Endothelial cell (in vitro differentiated cells): ENCODE measurements at regions not wholly inside any gene's neighbourhood (a gene's known extent, or its start where the extent isn't known, plus 50 kb on each side); places are given as distances from the start of the nearest gene placed in this dataset.

Source experiments
- DNase-seq: peaks from one replicate; pipeline ENCODE4 v3.0.0; 2021; ENCODE audit warnings: low spot score
- H3K27ac Mint-ChIP-seq: one replicate; pipeline ENCODE4 v1.8.0; 2021; ENCODE audit warnings: mixed read lengths, inconsistent platforms; ENCODE audit not compliant: unreplicated experiment
- H3K27me3 Mint-ChIP-seq: one replicate; pipeline ENCODE4 v1.8.0; 2021; ENCODE audit warnings: mild to moderate bottlenecking, moderate library complexity, mixed read lengths, inconsistent platforms; ENCODE audit not compliant: unreplicated experiment
- H3K36me3 Mint-ChIP-seq: one replicate; pipeline ENCODE4 v1.8.0; 2021; ENCODE audit warnings: mild to moderate bottlenecking, low read depth, mixed read lengths, inconsistent platforms; ENCODE audit not compliant: unreplicated experiment
- H3K4me1 Mint-ChIP-seq: one replicate; pipeline ENCODE4 v1.8.0; 2021; ENCODE audit warnings: mild to moderate bottlenecking, mixed read lengths, inconsistent platforms; ENCODE audit not compliant: unreplicated experiment
- H3K4me3 Mint-ChIP-seq: one replicate; pipeline ENCODE4 v1.8.0; 2021; ENCODE audit warnings: mild to moderate bottlenecking, mixed read lengths, inconsistent platforms; ENCODE audit not compliant: unreplicated experiment
- H3K9me3 Mint-ChIP-seq: one replicate; pipeline ENCODE4 v1.8.0; 2021; ENCODE audit warnings: mixed read lengths, inconsistent platforms; ENCODE audit not compliant: unreplicated experiment
- CTCF ChIP-seq: fragments of 200-600 bp; sonication (generic); IDR thresholded peaks from one replicate; pipeline ENCODE4 v1.5.0; 2021; ENCODE audit warnings: antibody characterized with exemption; ENCODE audit not compliant: unreplicated experiment

GRCh38 chr3:34626699-34627098 lies 828.3 kb downstream of the PDCD6IP start:
- H3K27me3 Mint-ChIP-seq = no peaks in the 10 kb centered on the region
- H3K27ac Mint-ChIP-seq = no peak overlapping the region
- no peak for DNase-seq
- TF ChIP-seq CTCF = no peak
- no peaks in the 10 kb centered on the region for H3K36me3 Mint-ChIP-seq
- H3K4me1 Mint-ChIP-seq = no peaks in the 10 kb centered on the region
- H3K4me3 Mint-ChIP-seq = no peak overlapping the region
- no peaks in the 10 kb centered on the region for H3K9me3 Mint-ChIP-seq

DNA sequence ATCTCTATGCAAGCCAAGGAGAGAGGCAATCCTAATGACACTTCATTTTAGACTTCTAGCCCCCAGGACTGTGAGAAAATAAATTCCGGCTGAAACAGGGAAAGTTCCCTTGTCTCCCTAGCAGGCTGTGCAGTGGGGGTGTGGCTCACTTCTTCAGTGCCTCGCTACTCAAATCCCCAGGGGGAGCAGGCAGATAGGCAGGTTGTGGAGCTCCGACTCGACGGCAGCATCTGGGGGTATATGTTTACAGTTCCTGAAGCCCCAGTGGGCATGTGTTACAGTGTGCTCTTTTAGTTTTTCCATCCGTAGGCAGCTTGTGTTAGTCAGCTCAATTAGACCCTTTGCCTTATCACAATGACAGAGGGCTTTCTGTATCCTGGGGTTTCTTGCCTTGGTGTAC lies 836.5 kb downstream of the PDCD6IP start:
- H3K9me3 Mint-ChIP-seq = no peaks in the 10 kb centered on the region
- H3K4me3 Mint-ChIP-seq = no peak overlapping the region
- H3K27ac Mint-ChIP-seq = no peak overlapping the region
- peaks cover 2% of the 10 kb centered on the region for H3K27me3 Mint-ChIP-seq
- no peaks in the 10 kb centered on the region for H3K36me3 Mint-ChIP-seq
- H3K4me1 Mint-ChIP-seq = no peaks in the 10 kb centered on the region
- no peak for DNase-seq
- TF ChIP-seq CTCF = no peak

GRCh38 chr3:34635352-34635850 lies 837.0 kb downstream of the PDCD6IP start:
- H3K36me3 Mint-ChIP-seq = no peaks in the 10 kb centered on the region
- no peak overlapping the region for H3K4me3 Mint-ChIP-seq
- peaks cover 2% of the 10 kb centered on the region for H3K27me3 Mint-ChIP-seq
- DNase-seq = no peak
- H3K27ac Mint-ChIP-seq = no peak overlapping the region
- no peaks in the 10 kb centered on the region for H3K4me1 Mint-ChIP-seq
- H3K9me3 Mint-ChIP-seq = no peaks in the 10 kb centered on the region
- no peak for TF ChIP-seq CTCF

DNA sequence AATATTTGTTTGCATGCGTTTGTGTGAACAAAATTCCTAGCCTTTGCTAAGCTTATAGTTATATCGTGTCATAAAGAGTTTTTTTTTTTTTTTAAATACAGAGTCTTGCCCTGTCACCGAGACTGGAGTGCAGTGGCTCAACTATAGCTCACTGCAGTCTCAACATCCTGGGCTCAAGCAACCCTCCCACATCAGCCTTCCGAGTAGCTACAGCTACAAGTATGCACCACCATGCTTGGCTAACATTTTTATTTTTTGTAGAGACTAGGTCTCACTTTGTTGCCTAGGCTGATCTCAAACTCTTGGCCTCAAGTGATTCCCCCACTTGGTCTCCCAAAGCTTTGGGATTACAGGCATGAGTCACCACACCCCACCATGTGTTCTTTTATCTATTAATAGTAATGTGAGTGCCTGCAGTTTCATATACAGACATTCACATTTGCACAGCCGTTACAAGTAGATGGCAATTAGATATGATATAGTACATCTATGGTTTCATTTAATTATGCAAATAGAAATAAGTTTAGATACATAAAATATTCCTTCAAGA lies 848.6 kb downstream of the PDCD6IP start:
- H3K36me3 Mint-ChIP-seq = no peaks in the 10 kb centered on the region
- DNase-seq = no peak
- TF ChIP-seq CTCF = no peak
- H3K27ac Mint-ChIP-seq = no peak overlapping the region
- no peaks in the 10 kb centered on the region for H3K9me3 Mint-ChIP-seq
- no peak overlapping the region for H3K4me3 Mint-ChIP-seq
- peaks cover 7% of the 10 kb centered on the region for H3K4me1 Mint-ChIP-seq
- peaks cover 2% of the 10 kb centered on the region for H3K27me3 Mint-ChIP-seq

GRCh38 chr3:34650131-34650530 lies 851.7 kb downstream of the PDCD6IP start:
- H3K27ac Mint-ChIP-seq = no peak overlapping the region
- no peak for DNase-seq
- H3K4me3 Mint-ChIP-seq = no peak overlapping the region
- peaks cover 7% of the 10 kb centered on the region for H3K4me1 Mint-ChIP-seq
- no peaks in the 10 kb centered on the region for H3K27me3 Mint-ChIP-seq
- TF ChIP-seq CTCF = no peak
- no peaks in the 10 kb centered on the region for H3K9me3 Mint-ChIP-seq
- no peaks in the 10 kb centered on the region for H3K36me3 Mint-ChIP-seq
